H4 (cell line): ENCODE measurements at regions not wholly inside any gene's neighbourhood (a gene's known extent, or its start where the extent isn't known, plus 50 kb on each side); places are given as distances from the start of the nearest gene placed in this dataset.
"Not testable (repeated sequence)": the region's sequence is repeated elsewhere in the genome, so short reads cannot be mapped to it uniquely, and the experiment has no call there.

ENCODE experiments used
- DNase-seq: peaks from one replicate; pipeline ENCODE4 v3.0.0-alpha.2; 2015; ENCODE audit warnings: low spot score

DNA sequence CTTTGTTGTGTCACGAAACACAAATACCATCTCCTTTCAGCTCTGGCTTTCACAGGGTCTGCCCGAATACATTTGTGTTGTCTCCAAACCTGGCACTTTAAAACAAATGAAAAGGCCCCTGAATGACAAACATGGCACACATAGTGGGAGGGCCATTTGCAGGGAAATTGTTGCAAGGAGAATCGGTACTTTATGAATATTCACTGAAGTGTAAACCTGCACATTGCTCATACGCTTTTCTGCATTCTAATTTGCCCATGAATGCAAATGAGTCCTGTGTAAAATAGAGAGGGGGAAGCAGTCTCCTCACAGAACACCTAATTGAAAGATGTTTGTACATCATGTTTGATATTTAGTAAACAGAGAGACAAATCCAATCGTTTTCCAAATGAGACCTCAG, 82.7 kb upstream of the PCDH8 start:
- DNase-seq, result no peak

DNA sequence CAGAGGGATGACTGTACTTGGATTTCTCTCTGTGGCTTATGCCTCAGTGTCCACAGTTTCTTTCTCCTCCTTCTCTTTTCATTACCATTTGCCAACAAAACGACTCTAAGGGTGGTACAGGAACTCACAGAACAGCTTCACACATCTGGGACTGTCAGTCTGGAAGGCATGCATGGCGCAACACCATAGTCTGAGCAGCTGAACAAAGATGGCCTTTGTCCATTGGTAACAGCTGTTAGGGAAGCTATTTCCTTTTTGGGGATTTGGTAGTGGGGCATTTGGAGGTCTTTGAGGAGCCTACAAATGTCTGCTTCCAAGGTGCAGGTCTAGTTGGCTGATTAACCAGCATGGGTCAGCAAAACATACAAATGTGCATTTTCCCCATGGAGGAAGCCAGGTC, 81.4 kb upstream of the PCDH8 start:
- no peak for DNase-seq

DNA sequence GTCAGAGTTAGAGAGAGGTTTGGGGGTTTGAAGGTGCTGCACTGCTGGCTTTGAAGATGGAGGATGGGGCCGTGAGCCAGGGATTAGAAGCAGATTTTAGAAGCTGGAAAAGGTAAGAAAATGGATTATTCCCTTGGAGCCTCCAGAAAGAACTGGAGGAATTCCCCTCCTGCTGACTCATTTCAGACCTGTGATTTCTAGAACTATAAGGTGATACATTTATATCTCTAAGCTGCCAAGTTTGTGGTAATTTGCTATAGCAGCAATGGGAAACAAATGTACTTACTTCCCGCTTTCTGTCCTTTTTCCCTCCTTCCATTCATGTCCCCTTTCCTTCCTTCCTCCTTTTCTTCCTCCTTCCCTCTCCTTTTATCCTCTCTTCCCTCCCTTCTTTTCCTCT, 78.5 kb upstream of the PCDH8 start:
- DNase-seq, result no peak

DNA sequence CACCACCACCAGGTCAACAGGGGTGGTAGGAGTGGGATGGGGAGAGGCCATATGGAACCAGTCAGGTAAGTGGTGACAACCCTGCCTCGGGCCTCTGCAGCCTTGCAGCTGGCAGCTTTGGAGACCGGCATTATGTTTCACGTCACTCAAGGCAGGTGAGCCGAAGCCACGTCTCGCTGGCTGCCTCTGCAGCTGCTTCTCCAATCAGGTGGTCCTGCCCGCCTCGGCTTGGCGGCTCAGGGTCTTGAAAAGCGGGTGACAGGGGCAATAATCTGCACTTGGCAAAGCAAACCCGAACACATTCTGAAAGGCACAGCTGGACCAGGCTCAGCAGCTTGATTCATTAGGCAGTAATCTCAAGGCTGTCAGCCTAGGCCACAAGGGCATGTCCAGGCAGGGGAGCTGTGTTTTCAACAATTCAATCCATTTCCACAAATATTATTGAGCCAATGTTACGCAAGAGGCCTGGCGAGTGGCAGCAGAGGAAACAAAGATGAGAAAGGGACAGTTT, 77.4 kb upstream of the PCDH8 start:
- no peak for DNase-seq

DNA sequence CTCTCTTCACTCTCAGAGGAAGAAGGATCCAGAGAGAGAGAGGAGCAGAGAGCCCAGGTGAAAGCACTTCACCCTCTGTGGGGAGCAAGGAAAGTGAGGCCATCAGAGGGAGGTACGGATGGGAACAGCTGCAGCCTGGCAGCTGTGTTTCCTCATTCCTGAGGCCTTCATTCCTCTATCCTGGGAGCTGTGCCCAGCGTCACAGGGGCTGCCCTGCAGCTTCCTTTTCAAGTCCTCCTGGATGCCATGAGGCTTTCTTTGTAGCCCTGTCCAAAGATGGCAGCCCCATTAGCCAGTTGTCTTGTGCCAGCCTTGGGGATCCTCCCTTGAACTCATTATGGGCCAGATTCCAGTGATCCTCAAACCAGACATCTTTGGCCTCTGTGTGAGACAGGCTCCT, 76.8 kb upstream of the PCDH8 start:
- DNase-seq, result no peak

DNA sequence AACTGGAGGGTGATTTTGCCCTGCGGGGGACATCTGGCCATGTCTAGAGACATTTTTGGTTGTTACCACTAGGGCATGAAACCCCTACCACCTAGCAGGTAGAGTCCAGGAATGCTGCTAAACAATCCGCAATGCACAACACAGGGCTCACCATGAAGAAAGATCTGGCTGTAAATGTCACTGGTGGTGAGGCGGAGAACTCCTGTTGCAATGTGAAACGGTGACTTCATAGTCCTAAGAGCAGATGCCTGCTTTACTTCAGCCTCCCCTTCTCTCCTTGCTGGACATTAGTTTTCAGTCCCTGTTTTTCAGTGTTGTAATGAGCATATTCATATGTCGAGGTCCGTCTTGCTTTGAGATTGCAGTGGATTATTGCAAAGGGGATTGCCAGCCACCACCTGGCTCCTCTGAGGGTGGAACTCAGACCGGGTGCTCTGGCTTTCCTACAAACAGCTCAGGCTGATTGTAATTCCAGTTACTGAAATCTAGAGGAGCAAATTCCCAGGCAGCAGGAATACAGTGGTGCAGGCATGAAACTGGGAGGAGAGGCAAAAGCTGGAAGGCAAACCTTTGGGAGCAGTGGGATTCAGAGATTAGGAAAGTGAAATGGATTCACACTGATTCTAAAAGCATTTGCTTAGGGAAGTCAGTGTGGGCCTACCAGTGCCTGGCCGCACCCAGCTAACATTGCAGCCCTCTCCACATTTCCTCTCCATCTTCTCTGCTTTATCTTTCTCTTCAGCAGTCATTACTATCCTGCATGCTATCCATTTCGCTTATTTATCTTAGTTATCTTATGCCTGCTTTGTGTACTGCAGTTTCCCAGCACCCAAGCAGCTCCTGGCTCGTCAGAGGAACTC, 76.1 kb upstream of the PCDH8 start:
- DNase-seq, result no peak

DNA sequence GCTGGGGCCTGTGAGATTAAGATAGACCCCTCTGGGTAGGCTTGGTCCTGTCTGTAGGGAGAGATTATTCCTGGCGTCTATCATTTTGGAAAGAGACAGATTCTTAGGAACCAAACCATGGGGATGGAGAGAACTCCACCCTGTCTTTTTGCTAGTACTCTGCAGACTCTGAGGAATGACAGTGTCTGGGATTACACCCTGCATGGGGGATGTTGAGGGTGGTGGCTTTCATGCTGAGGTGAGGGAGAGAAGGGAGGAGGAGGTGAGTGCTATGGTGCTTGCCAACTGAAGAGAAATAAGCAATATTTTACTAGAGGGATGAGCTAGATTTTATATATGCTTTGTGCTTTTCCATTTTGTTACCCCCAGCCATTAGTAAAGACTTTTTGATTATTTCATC, 74.5 kb upstream of the PCDH8 start:
- no peak for DNase-seq

DNA sequence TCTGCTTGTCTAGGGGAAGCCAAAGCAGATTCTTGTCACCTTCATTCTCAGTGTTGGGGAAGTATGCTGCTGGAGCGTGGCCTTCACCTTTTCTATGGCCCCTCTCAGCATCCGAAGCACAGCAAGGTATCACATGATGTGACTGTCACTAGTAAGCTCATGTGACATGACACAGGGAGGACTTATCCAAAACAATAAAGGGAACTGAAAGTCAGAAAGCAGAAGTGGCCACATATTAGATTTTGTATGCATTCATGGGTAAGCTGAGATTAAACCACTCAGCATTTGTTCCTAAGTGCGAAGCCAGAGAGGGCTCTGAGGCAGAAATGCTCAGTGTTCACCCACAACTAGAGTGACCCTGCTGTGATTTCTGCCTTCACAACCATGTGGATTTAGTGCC, 72.8 kb upstream of the PCDH8 start:
- DNase-seq, result no peak

DNA sequence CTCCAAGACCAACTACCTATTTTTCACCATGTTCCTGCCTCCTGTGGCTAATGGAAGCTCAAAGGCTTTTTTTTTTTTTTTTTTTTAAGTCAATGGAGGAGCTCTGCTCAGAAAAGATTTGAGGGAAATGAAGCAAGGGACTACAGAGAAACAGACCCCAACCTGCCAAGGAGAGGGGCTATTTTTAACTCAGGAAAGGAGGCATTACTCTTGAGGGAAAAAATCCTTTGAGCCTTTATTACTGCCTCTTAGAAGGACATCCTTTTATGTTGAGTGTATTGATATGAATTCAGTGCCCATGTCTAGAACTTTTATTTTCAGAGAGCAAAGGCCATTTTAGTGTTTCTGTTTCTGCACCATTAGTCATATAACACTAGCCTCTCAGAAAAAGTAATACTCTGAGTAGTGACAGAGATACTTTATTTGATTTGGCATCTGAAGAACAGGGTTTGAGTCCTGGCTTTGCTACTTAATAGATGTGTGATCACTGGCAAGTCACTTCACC, 68.1 kb upstream of the PCDH8 start:
- DNase-seq, result no peak

DNA sequence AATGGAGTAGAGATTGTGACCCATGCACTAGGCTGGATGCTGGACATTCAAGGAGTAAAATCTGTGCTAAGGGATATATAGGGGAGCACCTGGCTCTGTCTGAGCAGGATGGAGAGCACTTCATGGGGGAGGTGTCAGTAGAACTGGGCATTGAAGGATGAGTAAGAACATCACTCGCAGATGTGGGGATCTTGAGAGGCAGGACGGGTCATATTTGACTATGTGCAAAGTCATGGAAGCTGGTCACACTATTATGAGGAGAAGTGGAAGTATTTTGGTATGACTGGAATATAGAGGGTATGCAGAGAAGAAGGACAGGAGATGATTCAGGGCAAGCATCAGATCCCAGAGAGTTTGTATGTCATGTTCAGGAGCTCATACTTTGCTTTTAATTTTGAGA, 62.9 kb upstream of the PCDH8 start:
- no peak for DNase-seq

DNA sequence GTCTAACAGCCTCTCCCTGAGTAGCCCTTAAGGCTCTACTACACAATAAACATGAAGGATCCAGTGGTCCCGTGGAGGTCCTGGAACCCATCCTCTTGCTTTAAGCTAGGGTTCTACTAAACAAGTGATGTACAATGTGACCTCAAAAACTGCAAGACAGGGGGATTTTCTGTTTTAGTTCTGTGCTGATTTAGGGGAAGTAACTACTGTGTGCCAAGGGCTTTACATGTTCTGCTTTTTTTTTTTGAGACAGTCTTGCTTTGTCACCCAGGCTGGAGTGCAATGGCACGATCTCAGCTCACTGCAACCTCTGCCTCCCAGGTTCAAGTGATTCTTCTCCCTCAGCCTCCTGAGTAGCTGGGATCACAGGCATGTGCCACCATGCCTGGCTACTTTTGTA, 61.9 kb upstream of the PCDH8 start:
- not testable (repeated sequence) for DNase-seq

DNA sequence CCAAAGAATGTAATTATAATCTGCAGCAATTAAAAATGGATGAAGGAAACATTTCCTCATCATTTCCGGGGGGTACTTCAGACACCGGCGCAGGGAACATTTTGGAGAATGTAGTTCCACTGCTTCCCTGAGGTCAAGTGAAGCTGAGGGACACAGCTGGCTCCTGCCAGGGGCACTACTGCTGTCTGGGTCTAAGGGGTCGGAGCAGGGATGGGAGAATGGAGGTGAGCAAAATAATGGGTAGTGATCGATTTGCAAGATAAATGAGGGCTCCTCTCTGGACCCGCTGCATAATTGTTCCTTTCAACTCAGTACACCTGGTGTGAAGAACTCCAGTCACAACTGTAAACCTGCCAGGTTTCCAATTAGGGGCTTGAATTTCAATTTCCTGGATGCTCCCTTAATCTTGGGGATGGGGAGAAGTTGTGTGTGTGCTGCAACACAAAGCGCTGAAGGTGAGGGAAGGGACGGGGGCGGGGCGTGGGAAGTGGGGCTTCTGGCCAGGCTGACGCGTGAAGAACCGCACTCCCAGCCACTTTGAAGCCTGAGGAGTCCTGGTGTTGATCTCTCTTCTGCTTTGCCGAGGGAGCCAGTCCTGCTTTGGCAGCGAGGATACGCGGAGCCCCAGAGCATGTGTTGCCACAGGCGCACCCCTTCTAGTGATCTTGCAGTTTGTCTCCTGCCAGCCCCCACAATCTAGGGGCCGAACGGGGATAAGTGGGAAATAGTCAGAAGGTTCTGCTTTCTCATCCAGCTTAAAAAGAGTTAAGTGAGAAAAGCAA, 57.9 kb upstream of the PCDH8 start:
- DNase-seq, result no peak

DNA sequence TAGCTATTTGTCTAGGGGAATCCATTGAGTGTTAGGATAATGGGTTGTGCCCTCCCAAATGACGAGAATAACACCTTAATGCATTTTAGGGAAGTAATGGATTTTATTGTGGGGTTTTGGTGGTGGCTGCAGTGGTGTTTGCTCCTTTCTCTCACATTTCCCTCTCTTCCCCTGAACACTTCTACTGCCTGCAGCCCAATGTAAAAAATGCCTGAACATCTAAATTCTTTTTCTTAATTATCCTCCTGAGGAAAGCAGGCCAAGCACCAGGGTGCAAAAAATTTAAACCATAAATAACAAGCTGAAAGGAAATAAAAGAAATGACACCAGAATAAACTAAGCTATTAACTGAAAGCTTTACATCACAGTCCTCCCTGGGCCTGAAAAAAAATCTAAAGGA, 57.3 kb upstream of the PCDH8 start:
- DNase-seq, result no peak

DNA sequence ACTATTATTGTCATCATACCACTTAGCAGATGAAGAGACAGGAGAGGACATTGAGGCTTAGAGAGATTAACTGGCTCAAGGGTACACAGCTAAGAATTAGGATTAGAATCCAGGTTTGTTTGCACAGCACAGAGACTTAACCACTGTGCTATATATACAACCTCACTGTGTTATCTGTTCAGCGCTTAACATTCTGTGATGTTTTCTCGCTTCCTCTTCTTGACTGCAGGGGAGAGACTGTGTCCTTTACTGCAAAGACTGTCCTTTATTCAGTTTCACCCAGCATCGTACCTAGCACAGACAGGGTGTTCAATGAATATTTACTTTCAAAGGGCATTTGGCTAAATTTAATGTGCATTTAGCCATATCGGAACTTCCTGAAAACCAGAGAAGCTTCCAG, 54.9 kb upstream of the PCDH8 start:
- no peak for DNase-seq

DNA sequence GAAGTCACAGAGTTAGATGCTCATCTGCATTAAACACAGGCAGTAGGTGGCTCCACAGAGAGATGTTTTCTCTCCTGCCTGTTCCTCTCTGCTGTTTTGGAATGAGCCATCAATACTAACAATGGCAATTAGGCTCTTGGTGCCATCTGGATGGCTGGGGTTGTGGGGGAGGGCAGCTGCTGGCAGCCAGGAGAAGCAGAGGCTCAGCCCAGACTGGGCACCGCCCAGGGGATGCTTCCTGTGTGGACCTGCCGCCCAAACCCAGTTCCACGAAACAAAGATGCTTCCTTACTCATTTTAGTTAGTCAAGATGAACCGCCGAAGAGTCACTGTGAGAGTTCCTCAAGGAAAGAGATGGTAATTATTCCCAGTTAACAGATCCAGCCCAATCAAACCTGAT, 50.8 kb upstream of the PCDH8 start:
- no peak for DNase-seq
